B cell (primary cell): ENCODE measurements at regions not wholly inside any gene's neighbourhood (a gene's known extent, or its start where the extent isn't known, plus 50 kb on each side); places are given as distances from the start of the nearest gene placed in this dataset.

Source experiments
- EZH2 ChIP-seq: IDR thresholded peaks from 2 replicates; pipeline ENCODE4 v1.6.1; 2012; ENCODE audit warnings: borderline replicate concordance, low read depth, mild to moderate bottlenecking, moderate library complexity, low read length; ENCODE audit not compliant: insufficient read depth, poor library complexity, severe bottlenecking
- TF ChIP-seq, protein P1 (sequence below): fragments of 200-600 bp; IDR thresholded peaks from one replicate; pipeline ENCODE4 v1.8.0; 2022; ENCODE audit warnings: antibody characterized with exemption, mild to moderate bottlenecking

DNA sequence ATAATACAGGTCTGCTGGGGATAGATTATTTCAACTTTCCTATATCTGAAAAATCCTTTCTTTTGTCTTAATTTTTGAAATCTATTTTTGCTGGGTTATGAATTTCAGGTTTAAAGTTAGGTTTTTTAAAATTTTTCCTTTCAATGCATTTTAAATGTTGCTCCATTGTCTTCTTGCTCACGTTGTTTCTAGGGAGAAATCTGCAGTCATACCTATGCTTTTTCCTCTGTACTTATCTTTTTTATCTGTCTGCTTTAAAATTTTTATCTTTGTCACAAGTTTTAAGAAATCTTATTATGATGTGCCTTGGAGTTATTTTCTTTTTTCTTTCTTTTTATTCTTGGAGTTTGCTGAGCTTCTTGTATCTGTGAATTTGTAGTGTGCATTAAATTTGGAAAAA is 412.0 kb upstream of the KIF2A start:
- TF ChIP-seq, protein P1, sequence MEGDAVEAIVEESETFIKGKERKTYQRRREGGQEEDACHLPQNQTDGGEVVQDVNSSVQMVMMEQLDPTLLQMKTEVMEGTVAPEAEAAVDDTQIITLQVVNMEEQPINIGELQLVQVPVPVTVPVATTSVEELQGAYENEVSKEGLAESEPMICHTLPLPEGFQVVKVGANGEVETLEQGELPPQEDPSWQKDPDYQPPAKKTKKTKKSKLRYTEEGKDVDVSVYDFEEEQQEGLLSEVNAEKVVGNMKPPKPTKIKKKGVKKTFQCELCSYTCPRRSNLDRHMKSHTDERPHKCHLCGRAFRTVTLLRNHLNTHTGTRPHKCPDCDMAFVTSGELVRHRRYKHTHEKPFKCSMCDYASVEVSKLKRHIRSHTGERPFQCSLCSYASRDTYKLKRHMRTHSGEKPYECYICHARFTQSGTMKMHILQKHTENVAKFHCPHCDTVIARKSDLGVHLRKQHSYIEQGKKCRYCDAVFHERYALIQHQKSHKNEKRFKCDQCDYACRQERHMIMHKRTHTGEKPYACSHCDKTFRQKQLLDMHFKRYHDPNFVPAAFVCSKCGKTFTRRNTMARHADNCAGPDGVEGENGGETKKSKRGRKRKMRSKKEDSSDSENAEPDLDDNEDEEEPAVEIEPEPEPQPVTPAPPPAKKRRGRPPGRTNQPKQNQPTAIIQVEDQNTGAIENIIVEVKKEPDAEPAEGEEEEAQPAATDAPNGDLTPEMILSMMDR: no peak
- no peak for TF ChIP-seq EZH2
